HG03064 (cell line): ENCODE measurements at regions not wholly inside any gene's neighbourhood (a gene's known extent, or its start where the extent isn't known, plus 50 kb on each side); places are given as distances from the start of the nearest gene placed in this dataset.
"Not testable (repeated sequence)": the region's sequence is repeated elsewhere in the genome, so short reads cannot be mapped to it uniquely, and the experiment has no call there.

ENCODE experiments used
- ATAC-seq: cut with Tn5 transposase; IDR thresholded peaks from one replicate; pipeline ENCODE4 v1.9.1; 2021; ENCODE audit warnings: low read depth; ENCODE audit not compliant: unreplicated experiment

DNA sequence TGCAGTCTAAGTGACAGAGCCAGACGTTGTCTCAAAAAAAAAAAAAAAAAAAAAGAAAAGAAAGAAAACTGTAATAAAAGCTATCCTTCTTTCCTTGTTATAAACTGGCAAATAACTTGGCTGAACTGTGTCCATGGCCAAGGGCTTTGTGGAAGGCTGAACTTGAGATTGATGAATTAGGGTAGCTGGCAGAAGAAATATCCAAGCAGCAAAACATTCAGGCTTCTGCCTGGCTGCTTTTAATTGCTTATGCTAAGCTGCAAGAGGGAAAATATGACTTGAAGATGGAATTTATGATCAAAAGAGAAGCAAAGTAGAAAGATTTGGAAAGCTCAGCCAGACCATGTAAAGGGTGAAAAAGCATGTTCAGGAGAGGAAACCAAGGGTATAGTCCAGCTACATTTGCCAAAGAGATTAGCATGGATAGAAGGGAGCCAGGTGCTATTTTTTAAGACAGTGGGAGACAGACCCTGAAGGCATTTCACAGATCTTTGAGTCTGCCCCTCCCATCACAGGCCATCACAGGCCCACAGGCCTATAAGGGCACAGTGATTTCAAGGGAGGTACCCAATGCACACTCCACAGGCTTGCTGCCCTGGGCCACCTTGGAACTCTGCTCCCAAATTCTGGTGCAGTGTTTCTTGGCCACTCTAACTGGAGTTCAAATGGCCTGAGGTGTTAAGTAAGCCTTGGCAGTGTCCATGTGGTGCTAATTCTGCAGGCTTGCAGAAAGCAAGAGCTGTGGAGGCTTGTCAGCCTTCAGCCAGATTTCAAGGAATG lies 226.0 kb downstream of the AEBP2 start:
- no peak for ATAC-seq

- ATAC-seq, result no peak
These were observed 226.8 kb downstream of the AEBP2 start for GRCh38 chr12:19666070-19666469.

- no peak for ATAC-seq
These were observed 230.5 kb downstream of the AEBP2 start for GRCh38 chr12:19669793-19670192.

DNA sequence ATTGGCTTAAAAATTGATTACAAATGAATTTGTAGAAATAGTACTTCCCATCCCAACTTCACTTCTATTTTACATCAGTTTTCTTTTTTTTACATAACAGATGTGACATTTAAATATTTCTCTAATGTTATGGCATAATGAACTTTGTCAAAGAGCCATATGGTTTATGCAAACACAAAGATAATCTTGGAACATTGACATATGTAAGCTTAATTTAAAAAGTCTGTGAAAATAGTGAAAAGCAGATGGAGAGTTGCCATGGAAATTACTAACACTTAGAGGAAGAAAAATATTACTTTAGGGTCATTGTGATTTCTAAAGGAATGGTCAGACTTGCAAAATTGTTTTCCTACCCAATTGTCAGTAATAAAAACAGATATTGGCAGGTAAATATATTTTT lies 232.4 kb downstream of the AEBP2 start:
- no peak for ATAC-seq

DNA sequence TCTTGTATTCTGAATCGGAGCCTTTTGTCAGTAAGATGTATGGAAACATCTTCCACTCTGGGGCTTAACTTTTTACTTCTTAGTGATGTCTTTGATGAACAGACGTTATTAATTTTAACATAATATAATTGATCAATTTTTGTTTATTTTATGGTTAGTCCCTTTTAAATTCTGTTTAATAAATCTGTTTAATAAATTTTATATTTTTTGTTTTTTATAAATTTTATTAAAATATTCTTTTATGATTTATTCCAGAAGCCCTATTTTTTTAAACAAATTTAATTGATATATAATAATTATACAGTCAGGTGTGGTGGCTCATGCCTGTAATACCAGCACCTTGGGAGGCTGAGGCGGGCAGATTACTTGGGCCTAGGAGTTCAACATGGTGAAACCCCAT lies 235.1 kb downstream of the AEBP2 start:
- no peak for ATAC-seq

- ATAC-seq, result no peak
These were observed 236.1 kb downstream of the AEBP2 start for GRCh38 chr12:19675361-19675760.

- ATAC-seq, result not testable (repeated sequence)
These were observed 239.2 kb downstream of the AEBP2 start for GRCh38 chr12:19678501-19678900.

- no peak for ATAC-seq
These were observed 241.7 kb downstream of the AEBP2 start for GRCh38 chr12:19681007-19681406.

GRCh38 chr12:19683178-19683927 lies 244.1 kb downstream of the AEBP2 start:
- no peak for ATAC-seq

- no peak for ATAC-seq
These were observed 248.1 kb downstream of the AEBP2 start for GRCh38 chr12:19687371-19687770.

DNA sequence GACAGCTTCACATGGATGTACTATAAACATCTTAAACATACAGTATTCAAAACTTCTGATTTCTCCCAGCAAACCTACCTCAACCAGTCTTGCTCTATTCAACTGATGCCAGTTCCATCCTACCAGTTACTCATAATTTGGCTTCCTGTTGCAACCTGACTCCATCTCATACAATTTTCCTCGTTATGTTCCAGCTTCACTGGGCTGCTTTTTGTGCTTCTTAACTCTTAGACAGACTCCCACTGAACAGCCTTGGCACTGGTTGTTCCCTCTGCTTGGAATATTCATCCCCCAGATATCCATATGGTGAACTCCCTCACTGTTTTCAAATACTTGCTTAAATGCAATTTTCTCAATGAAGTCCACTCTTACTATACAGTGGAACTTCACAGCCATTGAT lies 249.2 kb downstream of the AEBP2 start:
- ATAC-seq, result no peak

- no peak for ATAC-seq
These were observed 249.9 kb downstream of the AEBP2 start for GRCh38 chr12:19689226-19689625.

GRCh38 chr12:19689801-19690472 lies 250.6 kb downstream of the AEBP2 start:
- no peak for ATAC-seq

GRCh38 chr12:19692091-19692490 lies 252.8 kb downstream of the AEBP2 start:
- no peak for ATAC-seq

DNA sequence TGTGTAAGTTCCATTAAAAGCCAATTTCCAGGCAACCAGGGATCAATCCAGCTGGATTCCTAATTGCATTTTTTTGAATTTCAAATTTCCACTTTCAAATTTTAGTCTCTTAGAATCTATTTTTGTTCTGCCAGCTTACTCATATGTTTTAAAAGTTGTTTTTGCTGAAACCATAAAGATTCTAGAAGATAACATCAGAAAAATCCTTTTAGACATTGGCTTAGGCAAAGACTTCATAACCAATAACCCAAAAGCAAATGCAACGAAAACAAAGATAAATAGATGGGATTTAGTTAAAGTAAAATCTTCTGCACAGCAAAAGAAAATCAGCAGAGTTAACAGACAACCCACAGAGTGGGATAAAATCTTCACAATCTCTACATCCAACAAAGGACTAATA lies 253.3 kb downstream of the AEBP2 start:
- no peak for ATAC-seq

- ATAC-seq, result no peak
These were observed 255.3 kb downstream of the AEBP2 start for GRCh38 chr12:19694627-19695026.

GRCh38 chr12:19695244-19696098 lies 256.2 kb downstream of the AEBP2 start:
- ATAC-seq, result no peak

DNA sequence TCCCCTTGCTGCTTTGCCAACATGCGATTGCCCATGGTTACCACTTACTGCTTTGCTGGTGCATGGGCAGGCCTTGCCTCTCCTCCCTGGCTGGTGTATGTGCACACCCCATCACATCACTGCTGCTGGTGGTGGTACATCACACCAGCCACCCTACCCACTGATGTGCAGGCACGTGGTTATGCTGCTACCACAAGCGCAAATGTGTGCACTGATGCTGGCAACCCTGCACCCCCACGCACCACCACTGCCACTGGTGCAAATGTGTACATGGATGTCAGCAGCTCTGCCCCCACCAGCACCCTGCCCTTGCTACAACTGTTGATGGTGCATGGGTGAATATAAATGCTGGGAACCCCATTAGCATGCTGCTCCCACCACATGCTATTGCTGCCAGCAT lies 261.7 kb downstream of the AEBP2 start:
- ATAC-seq, result no peak

GRCh38 chr12:19704966-19705365 lies 265.7 kb downstream of the AEBP2 start:
- no peak for ATAC-seq

GRCh38 chr12:19706936-19707335 lies 267.6 kb downstream of the AEBP2 start:
- no peak for ATAC-seq
